BLaER1 (cell line): ENCODE measurements at regions not wholly inside any gene's neighbourhood (a gene's known extent, or its start where the extent isn't known, plus 50 kb on each side); places are given as distances from the start of the nearest gene placed in this dataset.
A peak's percentile ranks its signal among the peaks of the same experiment; 100 is the strongest.

Source experiments
- H3K27ac ChIP-seq: shearing (Covaris generic); formaldehyde crosslinking; 2 replicates; pipeline ENCODE4 v1.8.1; 2022
- H3K27me3 ChIP-seq: shearing (Covaris generic); formaldehyde crosslinking; 2 replicates; pipeline ENCODE4 v1.8.1; 2022
- H3K36me3 ChIP-seq: shearing (Covaris generic); formaldehyde crosslinking; 2 replicates; pipeline ENCODE4 v1.8.1; 2022
- H3K4me1 ChIP-seq: shearing (Covaris generic); formaldehyde crosslinking; 2 replicates; pipeline ENCODE4 v1.8.1; 2022
- H3K4me2 ChIP-seq: shearing (Covaris generic); formaldehyde crosslinking; 2 replicates; pipeline ENCODE4 v1.8.1; 2022
- H3K4me3 ChIP-seq: shearing (Covaris generic); formaldehyde crosslinking; 2 replicates; pipeline ENCODE4 v1.8.1; 2022
- H3K9ac ChIP-seq: shearing (Covaris generic); formaldehyde crosslinking; 2 replicates; pipeline ENCODE4 v1.8.1; 2022
- H3K9me3 ChIP-seq: shearing (Covaris generic); formaldehyde crosslinking; 2 replicates; pipeline ENCODE4 v1.8.1; 2022
- H4K20me1 ChIP-seq: shearing (Covaris generic); formaldehyde crosslinking; 2 replicates; pipeline ENCODE4 v1.8.1; 2022
- Cebpa-rat ChIP-seq: shearing (Covaris generic); IDR thresholded peaks from 2 replicates; pipeline ENCODE4 v1.8.1; 2022

DNA sequence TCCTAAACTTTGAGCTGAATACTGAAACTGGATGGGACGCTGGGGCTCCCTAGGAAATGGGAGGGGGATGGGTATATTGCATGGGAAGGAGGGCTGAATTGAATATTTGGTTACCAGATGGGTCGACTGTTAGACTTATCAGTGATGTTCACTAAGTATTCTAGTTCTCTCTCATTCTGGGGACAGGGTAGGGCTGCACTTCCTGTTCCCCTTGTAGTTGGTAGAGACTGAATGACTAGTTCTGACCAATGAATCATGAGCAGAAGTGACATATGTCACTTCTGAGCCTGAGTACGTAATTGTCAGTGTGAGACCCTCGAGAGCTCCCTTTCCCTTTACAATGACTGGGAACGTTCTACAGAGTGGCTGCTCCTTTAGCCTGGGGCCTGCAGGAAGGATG is 55.5 kb upstream of the DMRT1 start:
- H3K9ac ChIP-seq: no peak overlapping the region
- peaks cover 12% of the 10 kb centered on the region for H3K4me1 ChIP-seq
- no peaks in the 10 kb centered on the region for H3K27me3 ChIP-seq
- H3K4me3 ChIP-seq: no peak overlapping the region
- H4K20me1 ChIP-seq: no peaks in the 10 kb centered on the region
- TF ChIP-seq Cebpa-rat: no peak
- H3K9me3 ChIP-seq: no peaks in the 10 kb centered on the region
- no peaks in the 10 kb centered on the region for H3K36me3 ChIP-seq
- H3K27ac ChIP-seq: no peak overlapping the region
- H3K4me2 ChIP-seq: no peak overlapping the region

GRCh38 chr9:786405-786804 is 55.1 kb upstream of the DMRT1 start:
- peak overlapping the region; percentile 1; the same call in 1 of the 2 replicates for H3K4me2 ChIP-seq
- TF ChIP-seq Cebpa-rat: no peak
- peaks cover 12% of the 10 kb centered on the region for H3K4me1 ChIP-seq
- H3K9me3 ChIP-seq: no peaks in the 10 kb centered on the region
- H3K27me3 ChIP-seq: no peaks in the 10 kb centered on the region
- no peaks in the 10 kb centered on the region for H3K36me3 ChIP-seq
- no peak overlapping the region for H3K9ac ChIP-seq
- H4K20me1 ChIP-seq: no peaks in the 10 kb centered on the region
- no peak overlapping the region for H3K4me3 ChIP-seq
- no peak overlapping the region for H3K27ac ChIP-seq

DNA sequence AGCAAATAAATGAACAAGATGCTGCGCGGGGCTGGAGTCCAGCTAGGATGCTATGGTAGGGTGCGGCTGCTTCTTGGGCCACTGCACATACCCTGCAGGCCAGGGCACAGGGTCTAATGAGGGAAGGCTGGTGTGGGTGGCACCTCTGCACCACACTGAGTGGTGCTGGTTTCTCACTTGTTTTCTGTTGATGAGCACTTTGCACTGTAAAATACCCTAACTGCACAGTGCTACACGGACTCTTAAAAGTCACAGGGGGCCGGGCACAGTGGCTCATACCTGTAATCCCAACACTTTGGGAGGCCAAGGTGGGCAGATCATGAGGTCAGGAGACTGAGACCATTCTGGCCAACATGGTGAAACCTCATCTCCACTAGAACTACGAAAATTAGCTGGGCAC is 52.7 kb upstream of the DMRT1 start:
- peaks cover 23% of the 10 kb centered on the region for H3K4me1 ChIP-seq
- H3K9me3 ChIP-seq: no peaks in the 10 kb centered on the region
- H4K20me1 ChIP-seq: no peaks in the 10 kb centered on the region
- H3K27ac ChIP-seq: no peak overlapping the region
- no peak for TF ChIP-seq Cebpa-rat
- H3K36me3 ChIP-seq: no peaks in the 10 kb centered on the region
- H3K4me3 ChIP-seq: no peak overlapping the region
- no peak overlapping the region for H3K4me2 ChIP-seq
- H3K27me3 ChIP-seq: no peaks in the 10 kb centered on the region
- H3K9ac ChIP-seq: no peak overlapping the region
